Loucy (cell line): ENCODE measurements at regions not wholly inside any gene's neighbourhood (a gene's known extent, or its start where the extent isn't known, plus 50 kb on each side); places are given as distances from the start of the nearest gene placed in this dataset.

ENCODE experiments used
- H2AFZ ChIP-seq: fragments of 200-600 bp; sonication (generic); 2 replicates; pipeline ENCODE4 v1.6.0; 2016; ENCODE audit warnings: antibody characterized with exemption, mild to moderate bottlenecking, low read length, moderate library complexity
- H3F3A ChIP-seq: fragments of 200-600 bp; 2 replicates; pipeline ENCODE4 v1.6.0; 2016; ENCODE audit warnings: antibody characterized with exemption, low read depth, mild to moderate bottlenecking
- H3K27me3 ChIP-seq: fragments of 200-600 bp; sonication (generic); 2 replicates; pipeline ENCODE4 v1.6.1; 2014; ENCODE audit warnings: low read length, mild to moderate bottlenecking; ENCODE audit not compliant: insufficient read depth, poor library complexity, severe bottlenecking
- H3K36me3 ChIP-seq: fragments of 200-600 bp; sonication (generic); 2 replicates; pipeline ENCODE4 v1.6.1; 2016; ENCODE audit warnings: low read length; ENCODE audit not compliant: insufficient read depth
- H3K4me1 ChIP-seq: fragments of 200-600 bp; sonication (generic); 2 replicates; pipeline ENCODE4 v1.5.1; 2014; ENCODE audit warnings: low read length, mild to moderate bottlenecking; ENCODE audit not compliant: insufficient read depth, poor library complexity, severe bottlenecking
- H3K4me2 ChIP-seq: fragments of 200-600 bp; sonication (generic); 2 replicates; pipeline ENCODE4 v1.6.0; 2014; ENCODE audit warnings: antibody characterized with exemption, low read length, low read depth, mild to moderate bottlenecking; ENCODE audit not compliant: poor library complexity, severe bottlenecking
- H3K4me3 ChIP-seq: fragments of 200-600 bp; sonication (generic); 2 replicates; pipeline ENCODE4 v1.5.1; 2014; ENCODE audit warnings: low read length, mild to moderate bottlenecking, mixed read lengths; ENCODE audit not compliant: poor library complexity, severe bottlenecking
- H3K79me2 ChIP-seq: fragments of 200-600 bp; sonication (generic); 2 replicates; pipeline ENCODE4 v1.6.1; 2014; ENCODE audit warnings: low read length; ENCODE audit not compliant: insufficient read depth
- H3K9ac ChIP-seq: fragments of 200-600 bp; sonication (generic); 2 replicates; pipeline ENCODE4 v1.6.0; 2014; ENCODE audit warnings: mild to moderate bottlenecking, low read depth, low read length, moderate library complexity; ENCODE audit not compliant: poor library complexity, severe bottlenecking
- H3K9me2 ChIP-seq: fragments of 200-600 bp; sonication (generic); replicated peaks from 2 replicates; pipeline ENCODE4 v1.6.1; 2016; ENCODE audit warnings: low read depth, low read length, mixed read lengths
- H3K9me3 ChIP-seq: fragments of 200-600 bp; sonication (generic); 2 replicates; pipeline ENCODE4 v1.6.1; 2014; ENCODE audit warnings: mild to moderate bottlenecking, antibody characterized with exemption, low read length, low read depth; ENCODE audit not compliant: insufficient read depth
- H4K20me1 ChIP-seq: fragments of 200-600 bp; sonication (generic); 2 replicates; pipeline ENCODE4 v1.6.0; 2014; ENCODE audit warnings: antibody characterized with exemption, low read length, mild to moderate bottlenecking; ENCODE audit not compliant: insufficient read depth, poor library complexity, severe bottlenecking
- EZH2phosphoT487 ChIP-seq: fragments of 200-600 bp; IDR thresholded peaks from 2 replicates; pipeline ENCODE4 v1.6.1; 2018; ENCODE audit warnings: antibody characterized with exemption, mild to moderate bottlenecking, moderate library complexity, borderline replicate concordance
- TF ChIP-seq, protein P1 (sequence below): fragments of 200-600 bp; sonication (generic); conservative IDR thresholded peaks from 2 replicates; pipeline ENCODE4 v1.5.1; 2014; ENCODE audit warnings: mild to moderate bottlenecking, antibody characterized with exemption, low read length

DNA sequence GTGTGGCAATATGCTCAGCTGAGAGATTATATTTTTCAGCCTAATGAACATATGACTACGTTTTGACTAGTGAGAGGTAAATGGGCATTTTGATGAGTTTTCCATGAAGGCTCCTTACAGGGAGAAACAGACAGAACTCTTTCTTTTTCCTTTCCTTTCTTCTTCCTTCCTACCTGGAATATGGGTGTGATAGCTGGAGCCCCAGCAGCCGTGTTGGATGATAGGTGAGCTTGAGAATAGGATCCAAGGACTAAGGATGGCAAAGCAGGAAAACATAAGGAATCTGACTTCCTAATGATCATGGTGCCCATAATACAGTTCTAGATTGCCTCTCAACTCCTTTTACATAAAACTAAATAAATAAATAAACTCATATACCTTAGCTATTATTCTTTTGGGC lies 124.0 kb downstream of the MAIP1 start:
- H3K9ac ChIP-seq, result no peak overlapping the region
- H3K4me2 ChIP-seq, result no peak overlapping the region
- TF ChIP-seq EZH2phosphoT487, result no peak
- TF ChIP-seq, protein P1, sequence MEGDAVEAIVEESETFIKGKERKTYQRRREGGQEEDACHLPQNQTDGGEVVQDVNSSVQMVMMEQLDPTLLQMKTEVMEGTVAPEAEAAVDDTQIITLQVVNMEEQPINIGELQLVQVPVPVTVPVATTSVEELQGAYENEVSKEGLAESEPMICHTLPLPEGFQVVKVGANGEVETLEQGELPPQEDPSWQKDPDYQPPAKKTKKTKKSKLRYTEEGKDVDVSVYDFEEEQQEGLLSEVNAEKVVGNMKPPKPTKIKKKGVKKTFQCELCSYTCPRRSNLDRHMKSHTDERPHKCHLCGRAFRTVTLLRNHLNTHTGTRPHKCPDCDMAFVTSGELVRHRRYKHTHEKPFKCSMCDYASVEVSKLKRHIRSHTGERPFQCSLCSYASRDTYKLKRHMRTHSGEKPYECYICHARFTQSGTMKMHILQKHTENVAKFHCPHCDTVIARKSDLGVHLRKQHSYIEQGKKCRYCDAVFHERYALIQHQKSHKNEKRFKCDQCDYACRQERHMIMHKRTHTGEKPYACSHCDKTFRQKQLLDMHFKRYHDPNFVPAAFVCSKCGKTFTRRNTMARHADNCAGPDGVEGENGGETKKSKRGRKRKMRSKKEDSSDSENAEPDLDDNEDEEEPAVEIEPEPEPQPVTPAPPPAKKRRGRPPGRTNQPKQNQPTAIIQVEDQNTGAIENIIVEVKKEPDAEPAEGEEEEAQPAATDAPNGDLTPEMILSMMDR, result no peak
- H3K36me3 ChIP-seq, result no peaks in the 10 kb centered on the region
- no peaks in the 10 kb centered on the region for H3K9me2 ChIP-seq
- no peaks in the 10 kb centered on the region for H3F3A ChIP-seq
- H3K4me3 ChIP-seq, result no peak overlapping the region
- H4K20me1 ChIP-seq, result no peaks in the 10 kb centered on the region
- H3K27me3 ChIP-seq, result no peaks in the 10 kb centered on the region
- H3K4me1 ChIP-seq, result no peaks in the 10 kb centered on the region
- H2AFZ ChIP-seq, result no peak overlapping the region
- H3K79me2 ChIP-seq, result no peaks in the 10 kb centered on the region
- no peaks in the 10 kb centered on the region for H3K9me3 ChIP-seq

DNA sequence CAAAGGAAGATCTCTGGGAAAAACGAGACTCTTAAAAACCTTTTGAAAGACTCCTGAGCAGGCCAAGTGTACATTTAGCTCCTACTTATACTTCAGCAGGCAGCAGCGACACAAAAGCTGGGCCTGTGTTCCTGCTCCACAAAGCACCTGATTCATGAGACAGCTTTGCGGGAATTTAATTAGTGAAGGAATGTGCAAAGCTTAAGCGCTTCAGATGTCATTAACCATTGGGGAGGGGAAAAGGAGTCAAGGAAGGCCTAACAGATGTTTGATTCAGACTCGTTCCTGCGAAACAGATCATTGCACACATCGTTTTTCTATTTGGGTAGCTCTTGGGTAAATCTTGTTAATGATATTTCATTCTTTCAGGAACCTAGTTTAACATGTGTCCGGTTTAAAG lies 125.9 kb downstream of the MAIP1 start:
- Histone ChIP-seq H4K20me1 (no peaks in the 10 kb centered on the region), H3K9me2 (no peaks in the 10 kb centered on the region), H3K27me3 (no peaks in the 10 kb centered on the region), H3K9me3 (no peaks in the 10 kb centered on the region), H3K79me2 (no peaks in the 10 kb centered on the region), H3K4me3 (no peak overlapping the region), H3K4me2 (no peak overlapping the region), H3K9ac (no peak overlapping the region), H2AFZ (no peak overlapping the region), H3K4me1 (no peaks in the 10 kb centered on the region), H3F3A (no peaks in the 10 kb centered on the region), H3K36me3 (no peaks in the 10 kb centered on the region)
- TF ChIP-seq, protein P1, result no peak
- no peak for TF ChIP-seq EZH2phosphoT487

DNA sequence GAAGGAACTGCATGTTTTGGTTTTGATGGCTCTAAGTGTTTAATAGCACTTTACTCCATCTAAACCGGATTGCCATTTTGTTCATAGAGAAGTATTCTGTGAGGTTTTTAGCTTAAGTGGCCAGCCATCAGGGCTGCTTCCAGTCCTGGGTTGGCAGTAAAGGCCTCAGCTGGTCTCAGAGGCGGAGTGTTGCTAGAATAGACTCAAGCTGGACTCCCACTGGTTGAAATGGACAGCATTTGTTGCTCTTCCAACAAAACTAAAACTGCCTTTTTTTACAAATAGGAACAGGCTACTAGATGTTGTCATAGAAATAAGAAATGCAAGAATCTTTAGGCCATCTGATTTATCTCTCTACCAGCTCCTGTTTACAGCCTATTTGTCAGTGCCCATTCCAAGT lies 126.4 kb downstream of the MAIP1 start:
- Histone ChIP-seq H3F3A (no peaks in the 10 kb centered on the region), H3K27me3 (no peaks in the 10 kb centered on the region), H2AFZ (no peak overlapping the region), H3K4me2 (no peak overlapping the region), H3K9ac (no peak overlapping the region), H3K4me1 (no peaks in the 10 kb centered on the region), H3K9me3 (no peaks in the 10 kb centered on the region), H4K20me1 (no peaks in the 10 kb centered on the region), H3K36me3 (no peaks in the 10 kb centered on the region), H3K79me2 (no peaks in the 10 kb centered on the region), H3K9me2 (no peaks in the 10 kb centered on the region), H3K4me3 (no peak overlapping the region)
- no peak for TF ChIP-seq EZH2phosphoT487
- TF ChIP-seq, protein P1, result no peak
